ENCODE measurements at regions not wholly inside any gene's neighbourhood (a gene's known extent, or its start where the extent isn't known, plus 50 kb on each side); places are given as distances from the start of the nearest gene placed in this dataset.

GRCh38 chr1:115577513-115577912 lies 64.3 kb upstream of the VANGL1 start:
- POLR2A ChIA-PET, result no interaction called here
- Mint-ChIP-seq H3K4me1 (no peaks in the 10 kb centered on the region), H3K36me3 (ENCODE audit: low read depth) (no peaks in the 10 kb centered on the region), H3K27me3 (no peaks in the 10 kb centered on the region), H3K9me3 (peaks cover 21% of the 10 kb centered on the region), H3K27ac (no peak overlapping the region), H3K4me3 (no peak overlapping the region)
- DNase-seq, result no peak
- intact Hi-C loops (cut with micrococcal nuclease), result no loop called here
- no peak for ATAC-seq (ENCODE audit: low read depth)
- CTCF ChIA-PET, result no interaction called here
- no peak for TF ChIP-seq CTCF (IDR thresholded peaks at IDR 0.05)

DNA sequence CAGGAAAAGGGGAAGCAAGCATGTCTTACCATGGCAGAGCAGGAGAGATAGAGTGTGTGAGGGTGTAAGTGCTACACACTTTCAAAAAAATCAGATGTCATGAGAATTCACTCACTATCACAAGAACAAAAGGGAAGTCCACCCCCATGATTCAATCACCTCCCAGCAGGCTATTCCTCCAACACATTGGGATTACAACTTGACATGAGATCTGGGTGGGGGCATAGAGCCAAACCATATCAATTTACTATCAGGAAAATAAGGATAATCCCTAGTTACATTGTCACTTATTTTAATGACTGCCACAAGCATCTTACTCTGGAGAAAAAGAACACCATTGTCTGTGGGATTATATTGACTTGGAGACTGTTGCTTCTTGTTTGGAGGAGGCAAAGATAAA lies 66.1 kb upstream of the VANGL1 start:
- ChIA-PET CTCF (no interaction called here), POLR2A (interaction anchor here (0.6 kb wide), 1 partner anchor 61 kb away, joined by 5 read pairs; no protein-coding TSS in a partner anchor)
- intact Hi-C loops (cut with micrococcal nuclease), result no loop called here
- no peak overlapping the region for H3K4me3 Mint-ChIP-seq
- H3K4me1 Mint-ChIP-seq, result no peaks in the 10 kb centered on the region
- no peak for TF ChIP-seq CTCF (IDR thresholded peaks at IDR 0.05)
- H3K36me3 Mint-ChIP-seq (ENCODE audit: low read depth), result no peaks in the 10 kb centered on the region
- ATAC-seq (ENCODE audit: low read depth), result no peak
- no peak overlapping the region for H3K27ac Mint-ChIP-seq
- H3K9me3 Mint-ChIP-seq, result peaks cover 21% of the 10 kb centered on the region
- DNase-seq, result no peak
- H3K27me3 Mint-ChIP-seq, result no peaks in the 10 kb centered on the region

GRCh38 chr1:115572710-115573109 lies 69.1 kb upstream of the VANGL1 start:
- H3K9me3 Mint-ChIP-seq, result peaks cover 14% of the 10 kb centered on the region
- H3K27me3 Mint-ChIP-seq, result no peaks in the 10 kb centered on the region
- DNase-seq (no peak), ATAC-seq (ENCODE audit: low read depth) (no peak)
- ChIA-PET POLR2A (no interaction called here), CTCF (no interaction called here)
- no peak overlapping the region for H3K4me3 Mint-ChIP-seq
- no peaks in the 10 kb centered on the region for H3K36me3 Mint-ChIP-seq (ENCODE audit: low read depth)
- no peaks in the 10 kb centered on the region for H3K4me1 Mint-ChIP-seq
- no peak for TF ChIP-seq CTCF (IDR thresholded peaks at IDR 0.05)
- intact Hi-C loops (cut with micrococcal nuclease), result no loop called here
- no peak overlapping the region for H3K27ac Mint-ChIP-seq

DNA sequence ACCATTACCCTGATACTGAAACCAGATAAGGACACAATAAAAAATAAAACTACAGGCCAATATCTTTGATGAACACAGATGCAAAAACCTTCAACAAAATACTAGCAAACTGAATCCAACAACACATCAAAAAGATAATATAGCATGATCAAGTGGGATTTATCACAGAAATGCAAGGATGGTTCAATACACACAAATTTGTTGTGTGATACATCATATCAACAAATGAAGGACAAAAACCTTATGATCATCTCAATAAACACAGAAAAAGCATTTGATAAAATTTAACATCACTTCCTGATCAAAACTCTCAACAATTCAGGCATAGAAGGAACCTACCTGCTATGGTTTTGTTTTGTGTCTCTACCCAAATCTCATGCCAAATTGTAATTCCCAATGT lies 74.3 kb upstream of the VANGL1 start:
- Mint-ChIP-seq H3K9me3 (peaks cover 7% of the 10 kb centered on the region), H3K4me1 (no peaks in the 10 kb centered on the region), H3K27me3 (peaks cover 15% of the 10 kb centered on the region), H3K27ac (no peak overlapping the region), H3K36me3 (ENCODE audit: low read depth) (no peaks in the 10 kb centered on the region), H3K4me3 (no peak overlapping the region)
- ChIA-PET POLR2A (no interaction called here), CTCF (interaction anchor here (0.6 kb wide), 1 partner anchor 62 kb away, joined by 3 read pairs; no protein-coding TSS in a partner anchor)
- TF ChIP-seq CTCF (IDR thresholded peaks at IDR 0.05), result no peak
- ATAC-seq (ENCODE audit: low read depth) (no peak), DNase-seq (no peak)
- intact Hi-C loops (cut with micrococcal nuclease), result no loop called here

GRCh38 chr1:115565791-115566190 lies 76.0 kb upstream of the VANGL1 start:
- ChIA-PET CTCF (no interaction called here), POLR2A (no interaction called here)
- Mint-ChIP-seq H3K36me3 (ENCODE audit: low read depth) (no peaks in the 10 kb centered on the region), H3K27ac (no peak overlapping the region), H3K9me3 (peaks cover 7% of the 10 kb centered on the region), H3K4me1 (no peaks in the 10 kb centered on the region), H3K4me3 (no peak overlapping the region), H3K27me3 (peaks cover 23% of the 10 kb centered on the region)
- intact Hi-C loops (cut with micrococcal nuclease), result no loop called here
- TF ChIP-seq CTCF (IDR thresholded peaks at IDR 0.05), result no peak
- DNase-seq (no peak), ATAC-seq (ENCODE audit: low read depth) (no peak)
